Transverse colon (tissue), 4 donors: ENCODE measurements at regions not wholly inside any gene's neighbourhood (a gene's known extent, or its start where the extent isn't known, plus 50 kb on each side); places are given as distances from the start of the nearest gene placed in this dataset.

Source experiments
- CTCF ChIP-seq, 5 experiments: fragments of 200-600 bp in 3 of 5; fragments of 450-650 bp in 2 of 5; sonication (generic) in 3 of 5; IDR thresholded peaks; 1 replicate in 2 of 5; 2 replicates in 3 of 5; pipeline ENCODE4 v1.5.1; 2016 to 2017; ENCODE audit warnings: antibody characterized with exemption in 5 of 5, inconsistent platforms in 3 of 5, mild to moderate bottlenecking in 2 of 5, moderate library complexity in 1 of 5
- EP300 ChIP-seq: sonication (generic); formaldehyde crosslinking; IDR thresholded peaks from one replicate; pipeline ENCODE4 v1.6.1; 2017; ENCODE audit warnings: antibody characterized with exemption, low read depth
- POLR2A ChIP-seq: fragments of 450-650 bp; IDR thresholded peaks from one replicate; pipeline ENCODE4 v1.6.1; 2016; ENCODE audit warnings: antibody characterized with exemption, mild to moderate bottlenecking, moderate library complexity
- POLR2AphosphoS5 ChIP-seq, 3 donors: sonication (generic); formaldehyde crosslinking; IDR thresholded peaks; one replicate each; pipeline ENCODE4 v1.6.1; 2016; ENCODE audit warnings: antibody characterized with exemption in 3 of 3

- TF ChIP-seq CTCF (IDR thresholded peaks at IDR 0.05) (no peak), EP300 (no peak), POLR2A (no peak), POLR2AphosphoS5 (IDR thresholded peaks at IDR 0.05) (no peak)
Observed at GRCh38 chr4:53830511-53830910, 233.9 kb downstream of the CHIC2 start.
